HEK293 (cell line): ENCODE measurements at regions not wholly inside any gene's neighbourhood (a gene's known extent, or its start where the extent isn't known, plus 50 kb on each side); places are given as distances from the start of the nearest gene placed in this dataset.

Experiments used
- CTCF ChIA-PET: fragments of 350-600 bp; formaldehyde crosslinking; extraction: SDS; loops from one replicate; lab custom pipeline; 2021; ENCODE audit warnings: antibody characterized with exemption; lab: Yijun Ruan, JAX
- POLR2A ChIA-PET: fragments of 300-600 bp; formaldehyde crosslinking; extraction: SDS; loops from one replicate; lab custom pipeline; 2020; ENCODE audit warnings: antibody characterized with exemption, inconsistent platforms; lab: Yijun Ruan, JAX
- H3K27ac ChIP-seq: fragments of 200-500 bp; sonication (Bioruptor generic); 2 replicates; pipeline ENCODE4 v1.5.1; 2014; ENCODE audit warnings: low read depth, low read length, control low read depth, inconsistent platforms; ENCODE audit errors: extremely low read depth
- H3K36me3 ChIP-seq, 2 experiments: fragments of 200-500 bp in 1 of 2; sonication (Bioruptor generic) in 1 of 2; 1 replicate in 1 of 2; 2 replicates in 1 of 2; pipeline ENCODE4 v1.5.1; 2014 to 2017; ENCODE audit warnings: inconsistent platforms in 2 of 2, low read length in 2 of 2; ENCODE audit not compliant: control insufficient read depth in 2 of 2, insufficient read depth in 1 of 2
- H3K4me1 ChIP-seq: fragments of 200-500 bp; sonication (Bioruptor generic); 2 replicates; pipeline ENCODE4 v1.5.1; 2014; ENCODE audit warnings: mild to moderate bottlenecking, low read length, inconsistent platforms; ENCODE audit not compliant: control insufficient read depth, insufficient read depth
- H3K4me3 ChIP-seq: 2 replicates; pipeline ENCODE4 v1.5.1; 2011; ENCODE audit warnings: low read depth, mild to moderate bottlenecking, control low read depth, low read length, moderate library complexity
- H3K9me3 ChIP-seq: fragments of 200-500 bp; sonication (Bioruptor generic); 2 replicates; pipeline ENCODE4 v1.5.1; 2014; ENCODE audit warnings: low read depth, low read length, inconsistent platforms; ENCODE audit not compliant: control insufficient read depth, insufficient read depth
- GFI1B ChIP-seq: fragments of 450-650 bp; formaldehyde crosslinking; IDR thresholded peaks from 2 replicates; pipeline ENCODE4 v1.5.1; 2016; ENCODE audit warnings: missing biosample characterization, missing genetic modification characterization
- GLIS2 ChIP-seq: fragments of 450-650 bp; formaldehyde crosslinking; IDR thresholded peaks from 2 replicates; pipeline ENCODE4 v1.5.1; 2016; ENCODE audit warnings: missing biosample characterization, missing genetic modification characterization
- KLF10 ChIP-seq: fragments of 450-650 bp; IDR thresholded peaks from 2 replicates; pipeline ENCODE4 v1.5.1; 2018; ENCODE audit warnings: missing biosample characterization, mild to moderate bottlenecking, missing genetic modification characterization
- SCRT1 ChIP-seq: fragments of 450-650 bp; formaldehyde crosslinking; IDR thresholded peaks from 2 replicates; pipeline ENCODE4 v1.5.1; 2016; ENCODE audit warnings: missing biosample characterization, missing genetic modification characterization, borderline replicate concordance
- ZEB2 ChIP-seq: fragments of 450-650 bp; formaldehyde crosslinking; IDR thresholded peaks from 2 replicates; pipeline ENCODE4 v1.5.1; 2016; ENCODE audit warnings: missing biosample characterization, missing genetic modification characterization
- ZFP69B ChIP-seq: fragments of 450-650 bp; formaldehyde crosslinking; IDR thresholded peaks from 2 replicates; pipeline ENCODE4 v1.5.1; 2016; ENCODE audit warnings: missing biosample characterization, missing genetic modification characterization
- ZIC2 ChIP-seq: fragments of 450-650 bp; formaldehyde crosslinking; IDR thresholded peaks from 2 replicates; pipeline ENCODE4 v1.5.1; 2016; ENCODE audit warnings: missing biosample characterization, missing genetic modification characterization
- ZNF114 ChIP-seq: fragments of 450-650 bp; formaldehyde crosslinking; IDR thresholded peaks from 2 replicates; pipeline ENCODE4 v1.5.0; 2017; ENCODE audit warnings: missing biosample characterization, missing genetic modification characterization
- ZNF121 ChIP-seq: fragments of 450-650 bp; formaldehyde crosslinking; IDR thresholded peaks from 2 replicates; pipeline ENCODE4 v1.5.1; 2016; ENCODE audit warnings: missing biosample characterization, missing genetic modification characterization
- ZNF133 ChIP-seq: fragments of 450-650 bp; formaldehyde crosslinking; IDR thresholded peaks from 2 replicates; pipeline ENCODE4 v1.5.1; 2016; ENCODE audit warnings: missing biosample characterization, missing genetic modification characterization
- ZNF175 ChIP-seq: fragments of 450-650 bp; formaldehyde crosslinking; IDR thresholded peaks from 2 replicates; pipeline ENCODE4 v1.5.1; 2016; ENCODE audit warnings: missing biosample characterization, missing genetic modification characterization
- ZNF2 ChIP-seq: fragments of 450-650 bp; formaldehyde crosslinking; IDR thresholded peaks from 2 replicates; pipeline ENCODE4 v1.5.1; 2016; ENCODE audit warnings: missing biosample characterization, missing genetic modification characterization
- ZNF391 ChIP-seq: fragments of 450-650 bp; formaldehyde crosslinking; IDR thresholded peaks from 2 replicates; pipeline ENCODE4 v1.5.1; 2016; ENCODE audit warnings: low read depth, missing biosample characterization, missing genetic modification characterization, borderline replicate concordance
- ZNF521 ChIP-seq: fragments of 450-650 bp; formaldehyde crosslinking; IDR thresholded peaks from 2 replicates; pipeline ENCODE4 v1.5.1; 2017; ENCODE audit warnings: missing biosample characterization, mild to moderate bottlenecking, missing genetic modification characterization
- ZNF530 ChIP-seq: fragments of 450-650 bp; formaldehyde crosslinking; IDR thresholded peaks from 2 replicates; pipeline ENCODE4 v1.5.1; 2016; ENCODE audit warnings: low read depth, missing biosample characterization, missing genetic modification characterization
- ZNF658 ChIP-seq: fragments of 450-650 bp; formaldehyde crosslinking; IDR thresholded peaks from 2 replicates; pipeline ENCODE4; 2016; ENCODE audit warnings: missing biosample characterization, missing genetic modification characterization
- ZNF768 ChIP-seq: fragments of 450-650 bp; formaldehyde crosslinking; IDR thresholded peaks from 2 replicates; pipeline ENCODE4 v1.5.1; 2018; ENCODE audit warnings: missing biosample characterization, mild to moderate bottlenecking, missing genetic modification characterization
- ZNF792 ChIP-seq: fragments of 450-650 bp; formaldehyde crosslinking; IDR thresholded peaks from 2 replicates; pipeline ENCODE4 v1.5.1; 2016; ENCODE audit warnings: missing biosample characterization, missing genetic modification characterization
- TF ChIP-seq, protein P1 (sequence below): fragments of 450-650 bp; formaldehyde crosslinking; IDR thresholded peaks from 2 replicates; pipeline ENCODE4 v1.5.1; 2016; ENCODE audit warnings: missing biosample characterization, missing genetic modification characterization
- TF ChIP-seq, protein P2 (sequence below): fragments of 450-650 bp; formaldehyde crosslinking; IDR thresholded peaks from 2 replicates; pipeline ENCODE4 v1.5.1; 2016; ENCODE audit warnings: missing biosample characterization, missing genetic modification characterization
- TF ChIP-seq, protein P3 (sequence below): fragments of 450-650 bp; formaldehyde crosslinking; optimal IDR thresholded peaks from 2 replicates; pipeline ENCODE3; 2016; ENCODE audit warnings: missing biosample characterization, mild to moderate bottlenecking, missing genetic modification characterization
- TF ChIP-seq, protein P4 (sequence below): fragments of 450-650 bp; formaldehyde crosslinking; IDR thresholded peaks from 2 replicates; pipeline ENCODE4 v1.5.0; 2017; ENCODE audit warnings: missing biosample characterization, missing genetic modification characterization, borderline replicate concordance
- TF ChIP-seq, protein P5 (sequence below): fragments of 450-650 bp; formaldehyde crosslinking; IDR thresholded peaks from 2 replicates; pipeline ENCODE4 v1.5.1; 2017; ENCODE audit warnings: missing biosample characterization, missing genetic modification characterization
- TF ChIP-seq, protein P6 (sequence below): fragments of 450-650 bp; formaldehyde crosslinking; IDR thresholded peaks from 2 replicates; pipeline ENCODE4 v1.5.1; 2017; ENCODE audit warnings: missing biosample characterization, missing genetic modification characterization

DNA sequence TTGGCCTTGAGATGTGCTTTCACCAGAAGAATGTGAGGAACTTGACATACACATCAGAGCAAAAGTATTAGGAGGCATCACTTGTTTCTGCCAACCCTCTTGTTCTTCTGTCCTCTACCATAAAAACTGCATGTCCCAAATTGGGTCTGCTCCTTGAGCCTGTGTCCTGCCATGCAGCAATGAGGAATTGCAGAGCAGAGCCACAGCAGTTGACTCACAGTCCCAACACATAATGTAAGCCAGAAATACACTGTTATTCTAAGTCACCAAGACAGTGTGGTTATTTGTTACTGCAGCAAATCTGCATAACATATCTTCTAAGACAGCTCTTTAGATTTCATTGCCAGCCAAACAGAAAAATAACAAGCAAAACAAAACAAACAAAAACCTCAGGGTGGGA, 598.2 kb downstream of the PRELID2 start:
- H3K4me3 ChIP-seq = no peak overlapping the region
- no peaks in the 10 kb centered on the region for H3K4me1 ChIP-seq
- H3K36me3 ChIP-seq = no peaks in the 10 kb centered on the region
- H3K27ac ChIP-seq = no peak overlapping the region
- no peaks in the 10 kb centered on the region for H3K9me3 ChIP-seq
- ChIA-PET POLR2A (no interaction called here), CTCF (interaction anchor here (1.1 to 4.6 kb wide), 3 partner anchors 11 to 1032 kb away, joined by 4 to 36 read pairs (median 8); no protein-coding TSS in a partner anchor)
- TF ChIP-seq ZNF133 (no peak), ZNF521 (tag by site-specific recombination) (no peak), KLF10 (tag by site-specific recombination) (no peak), ZNF121 (tag by site-specific recombination) (no peak), ZNF2 (tag by site-specific recombination) (no peak), ZNF768 (tag by site-specific recombination) (no peak), ZNF658 (tag by site-specific recombination) (no peak), ZNF792 (no peak), GFI1B (tag by site-specific recombination) (no peak), ZFP69B (no peak), SCRT1 (tag by site-specific recombination) (no peak)
- TF ChIP-seq, protein P1, sequence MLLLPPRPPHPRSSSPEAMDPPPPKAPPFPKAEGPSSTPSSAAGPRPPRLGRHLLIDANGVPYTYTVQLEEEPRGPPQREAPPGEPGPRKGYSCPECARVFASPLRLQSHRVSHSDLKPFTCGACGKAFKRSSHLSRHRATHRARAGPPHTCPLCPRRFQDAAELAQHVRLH (tag by site-specific recombination) = no peak
- TF ChIP-seq, protein P2, sequence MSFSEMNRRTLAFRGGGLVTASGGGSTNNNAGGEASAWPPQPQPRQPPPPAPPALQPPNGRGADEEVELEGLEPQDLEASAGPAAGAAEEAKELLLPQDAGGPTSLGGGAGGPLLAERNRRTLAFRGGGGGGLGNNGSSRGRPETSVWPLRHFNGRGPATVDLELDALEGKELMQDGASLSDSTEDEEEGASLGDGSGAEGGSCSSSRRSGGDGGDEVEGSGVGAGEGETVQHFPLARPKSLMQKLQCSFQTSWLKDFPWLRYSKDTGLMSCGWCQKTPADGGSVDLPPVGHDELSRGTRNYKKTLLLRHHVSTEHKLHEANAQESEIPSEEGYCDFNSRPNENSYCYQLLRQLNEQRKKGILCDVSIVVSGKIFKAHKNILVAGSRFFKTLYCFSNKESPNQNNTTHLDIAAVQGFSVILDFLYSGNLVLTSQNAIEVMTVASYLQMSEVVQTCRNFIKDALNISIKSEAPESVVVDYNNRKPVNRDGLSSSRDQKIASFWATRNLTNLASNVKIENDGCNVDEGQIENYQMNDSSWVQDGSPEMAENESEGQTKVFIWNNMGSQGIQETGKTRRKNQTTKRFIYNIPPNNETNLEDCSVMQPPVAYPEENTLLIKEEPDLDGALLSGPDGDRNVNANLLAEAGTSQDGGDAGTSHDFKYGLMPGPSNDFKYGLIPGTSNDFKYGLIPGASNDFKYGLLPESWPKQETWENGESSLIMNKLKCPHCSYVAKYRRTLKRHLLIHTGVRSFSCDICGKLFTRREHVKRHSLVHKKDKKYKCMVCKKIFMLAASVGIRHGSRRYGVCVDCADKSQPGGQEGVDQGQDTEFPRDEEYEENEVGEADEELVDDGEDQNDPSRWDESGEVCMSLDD (tag by site-specific recombination) = no peak
- TF ChIP-seq, protein P3, sequence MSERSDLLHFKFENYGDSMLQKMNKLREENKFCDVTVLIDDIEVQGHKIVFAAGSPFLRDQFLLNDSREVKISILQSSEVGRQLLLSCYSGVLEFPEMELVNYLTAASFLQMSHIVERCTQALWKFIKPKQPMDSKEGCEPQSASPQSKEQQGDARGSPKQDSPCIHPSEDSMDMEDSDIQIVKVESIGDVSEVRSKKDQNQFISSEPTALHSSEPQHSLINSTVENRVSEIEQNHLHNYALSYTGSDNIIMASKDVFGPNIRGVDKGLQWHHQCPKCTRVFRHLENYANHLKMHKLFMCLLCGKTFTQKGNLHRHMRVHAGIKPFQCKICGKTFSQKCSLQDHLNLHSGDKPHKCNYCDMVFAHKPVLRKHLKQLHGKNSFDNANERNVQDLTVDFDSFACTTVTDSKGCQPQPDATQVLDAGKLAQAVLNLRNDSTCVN = no peak
- TF ChIP-seq, protein P4, sequence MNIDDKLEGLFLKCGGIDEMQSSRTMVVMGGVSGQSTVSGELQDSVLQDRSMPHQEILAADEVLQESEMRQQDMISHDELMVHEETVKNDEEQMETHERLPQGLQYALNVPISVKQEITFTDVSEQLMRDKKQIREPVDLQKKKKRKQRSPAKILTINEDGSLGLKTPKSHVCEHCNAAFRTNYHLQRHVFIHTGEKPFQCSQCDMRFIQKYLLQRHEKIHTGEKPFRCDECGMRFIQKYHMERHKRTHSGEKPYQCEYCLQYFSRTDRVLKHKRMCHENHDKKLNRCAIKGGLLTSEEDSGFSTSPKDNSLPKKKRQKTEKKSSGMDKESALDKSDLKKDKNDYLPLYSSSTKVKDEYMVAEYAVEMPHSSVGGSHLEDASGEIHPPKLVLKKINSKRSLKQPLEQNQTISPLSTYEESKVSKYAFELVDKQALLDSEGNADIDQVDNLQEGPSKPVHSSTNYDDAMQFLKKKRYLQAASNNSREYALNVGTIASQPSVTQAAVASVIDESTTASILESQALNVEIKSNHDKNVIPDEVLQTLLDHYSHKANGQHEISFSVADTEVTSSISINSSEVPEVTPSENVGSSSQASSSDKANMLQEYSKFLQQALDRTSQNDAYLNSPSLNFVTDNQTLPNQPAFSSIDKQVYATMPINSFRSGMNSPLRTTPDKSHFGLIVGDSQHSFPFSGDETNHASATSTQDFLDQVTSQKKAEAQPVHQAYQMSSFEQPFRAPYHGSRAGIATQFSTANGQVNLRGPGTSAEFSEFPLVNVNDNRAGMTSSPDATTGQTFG (tag by site-specific recombination) = no peak

DNA sequence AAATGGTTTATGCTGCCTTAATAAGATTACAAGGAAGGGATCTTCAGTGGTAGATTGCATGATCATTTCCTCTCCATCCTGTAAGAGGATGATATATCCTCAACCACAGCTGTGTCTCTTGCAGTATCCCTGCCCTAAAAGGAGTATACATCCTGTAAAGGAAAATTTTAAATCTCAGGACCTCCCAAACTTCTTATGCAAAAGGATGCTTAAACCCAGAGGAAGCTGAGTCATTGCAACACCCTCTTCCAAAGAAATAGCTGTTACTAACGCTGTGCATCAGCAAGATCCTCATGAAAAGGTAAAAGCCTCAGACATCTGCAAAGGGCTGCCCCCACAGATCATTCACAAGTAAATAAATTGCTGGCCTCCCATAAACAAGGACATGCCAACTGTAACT, 599.0 kb downstream of the PRELID2 start:
- H3K4me3 ChIP-seq = no peak overlapping the region
- H3K4me1 ChIP-seq = no peaks in the 10 kb centered on the region
- H3K27ac ChIP-seq = no peak overlapping the region
- CTCF ChIA-PET = interaction anchor here (4.6 kb wide), 1 partner anchor 1032 kb away, joined by 36 read pairs; no protein-coding TSS in a partner anchor
- no peaks in the 10 kb centered on the region for H3K36me3 ChIP-seq
- no peaks in the 10 kb centered on the region for H3K9me3 ChIP-seq
- POLR2A ChIA-PET = interaction anchor here (0.6 kb wide), 1 partner anchor 12 kb away, joined by 4 read pairs; no protein-coding TSS in a partner anchor
- TF ChIP-seq ZIC2 (tag by site-specific recombination) (no peak), SCRT1 (tag by site-specific recombination) (no peak), ZNF530 (no peak), ZNF391 (tag by site-specific recombination) (no peak), ZEB2 (tag by site-specific recombination) (no peak), ZNF175 (tag by site-specific recombination) (no peak), GLIS2 (tag by site-specific recombination) (no peak), KLF10 (tag by site-specific recombination) (no peak), ZNF114 (tag by site-specific recombination) (no peak), ZNF658 (tag by site-specific recombination) (no peak)
- TF ChIP-seq, protein P5, sequence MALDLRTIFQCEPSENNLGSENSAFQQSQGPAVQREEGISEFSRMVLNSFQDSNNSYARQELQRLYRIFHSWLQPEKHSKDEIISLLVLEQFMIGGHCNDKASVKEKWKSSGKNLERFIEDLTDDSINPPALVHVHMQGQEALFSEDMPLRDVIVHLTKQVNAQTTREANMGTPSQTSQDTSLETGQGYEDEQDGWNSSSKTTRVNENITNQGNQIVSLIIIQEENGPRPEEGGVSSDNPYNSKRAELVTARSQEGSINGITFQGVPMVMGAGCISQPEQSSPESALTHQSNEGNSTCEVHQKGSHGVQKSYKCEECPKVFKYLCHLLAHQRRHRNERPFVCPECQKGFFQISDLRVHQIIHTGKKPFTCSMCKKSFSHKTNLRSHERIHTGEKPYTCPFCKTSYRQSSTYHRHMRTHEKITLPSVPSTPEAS = no peak
- TF ChIP-seq, protein P6, sequence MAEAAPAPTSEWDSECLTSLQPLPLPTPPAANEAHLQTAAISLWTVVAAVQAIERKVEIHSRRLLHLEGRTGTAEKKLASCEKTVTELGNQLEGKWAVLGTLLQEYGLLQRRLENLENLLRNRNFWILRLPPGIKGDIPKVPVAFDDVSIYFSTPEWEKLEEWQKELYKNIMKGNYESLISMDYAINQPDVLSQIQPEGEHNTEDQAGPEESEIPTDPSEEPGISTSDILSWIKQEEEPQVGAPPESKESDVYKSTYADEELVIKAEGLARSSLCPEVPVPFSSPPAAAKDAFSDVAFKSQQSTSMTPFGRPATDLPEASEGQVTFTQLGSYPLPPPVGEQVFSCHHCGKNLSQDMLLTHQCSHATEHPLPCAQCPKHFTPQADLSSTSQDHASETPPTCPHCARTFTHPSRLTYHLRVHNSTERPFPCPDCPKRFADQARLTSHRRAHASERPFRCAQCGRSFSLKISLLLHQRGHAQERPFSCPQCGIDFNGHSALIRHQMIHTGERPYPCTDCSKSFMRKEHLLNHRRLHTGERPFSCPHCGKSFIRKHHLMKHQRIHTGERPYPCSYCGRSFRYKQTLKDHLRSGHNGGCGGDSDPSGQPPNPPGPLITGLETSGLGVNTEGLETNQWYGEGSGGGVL = no peak
